ENCODE measurements at regions not wholly inside any gene's neighbourhood (a gene's known extent, or its start where the extent isn't known, plus 50 kb on each side); places are given as distances from the start of the nearest gene placed in this dataset.

DNA sequence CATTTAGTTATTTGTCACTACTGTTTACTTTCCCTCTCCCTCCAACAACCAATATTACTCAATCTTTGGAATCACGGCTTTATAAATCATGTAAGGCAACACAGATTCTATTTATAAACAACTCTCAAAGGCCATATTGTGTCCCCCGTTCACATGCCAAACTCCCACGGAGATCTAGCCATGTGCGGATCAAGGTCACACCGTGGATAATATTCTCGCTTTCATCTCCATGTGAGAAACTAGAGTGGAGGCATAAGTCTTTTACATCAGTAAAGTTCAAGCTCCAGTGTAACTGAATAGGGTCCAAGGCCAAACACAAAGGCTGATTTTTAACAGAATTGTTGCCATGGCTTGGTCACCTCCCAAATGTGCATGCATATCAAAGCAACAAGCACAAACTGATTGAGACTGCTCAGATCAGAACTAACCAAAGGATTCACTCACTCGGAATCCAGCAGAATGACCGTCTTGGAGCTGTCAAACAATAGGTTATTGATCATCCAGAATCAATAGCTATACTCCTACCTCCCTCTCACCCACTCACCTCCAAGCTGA, 569.5 kb upstream of the LRRN3 start (continued):
- TF ChIP-seq INSM2 (tag by site-specific recombination; IDR thresholded peaks at IDR 0.05) = no peak
- no peak for TF ChIP-seq ZNF707 (tag by site-specific recombination; IDR thresholded peaks at IDR 0.05)
- TF ChIP-seq, protein P1, sequence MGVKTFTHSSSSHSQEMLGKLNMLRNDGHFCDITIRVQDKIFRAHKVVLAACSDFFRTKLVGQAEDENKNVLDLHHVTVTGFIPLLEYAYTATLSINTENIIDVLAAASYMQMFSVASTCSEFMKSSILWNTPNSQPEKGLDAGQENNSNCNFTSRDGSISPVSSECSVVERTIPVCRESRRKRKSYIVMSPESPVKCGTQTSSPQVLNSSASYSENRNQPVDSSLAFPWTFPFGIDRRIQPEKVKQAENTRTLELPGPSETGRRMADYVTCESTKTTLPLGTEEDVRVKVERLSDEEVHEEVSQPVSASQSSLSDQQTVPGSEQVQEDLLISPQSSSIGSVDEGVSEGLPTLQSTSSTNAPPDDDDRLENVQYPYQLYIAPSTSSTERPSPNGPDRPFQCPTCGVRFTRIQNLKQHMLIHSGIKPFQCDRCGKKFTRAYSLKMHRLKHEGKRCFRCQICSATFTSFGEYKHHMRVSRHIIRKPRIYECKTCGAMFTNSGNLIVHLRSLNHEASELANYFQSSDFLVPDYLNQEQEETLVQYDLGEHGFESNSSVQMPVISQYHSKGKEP (tag by site-specific recombination; IDR thresholded peaks at IDR 0.05) = no peak
- no peak for TF ChIP-seq ZNF350 (tag by site-specific recombination; IDR thresholded peaks at IDR 0.05)
- no peak for TF ChIP-seq ZNF426 (tag by site-specific recombination; IDR thresholded peaks at IDR 0.05)
- TF ChIP-seq, protein P2, sequence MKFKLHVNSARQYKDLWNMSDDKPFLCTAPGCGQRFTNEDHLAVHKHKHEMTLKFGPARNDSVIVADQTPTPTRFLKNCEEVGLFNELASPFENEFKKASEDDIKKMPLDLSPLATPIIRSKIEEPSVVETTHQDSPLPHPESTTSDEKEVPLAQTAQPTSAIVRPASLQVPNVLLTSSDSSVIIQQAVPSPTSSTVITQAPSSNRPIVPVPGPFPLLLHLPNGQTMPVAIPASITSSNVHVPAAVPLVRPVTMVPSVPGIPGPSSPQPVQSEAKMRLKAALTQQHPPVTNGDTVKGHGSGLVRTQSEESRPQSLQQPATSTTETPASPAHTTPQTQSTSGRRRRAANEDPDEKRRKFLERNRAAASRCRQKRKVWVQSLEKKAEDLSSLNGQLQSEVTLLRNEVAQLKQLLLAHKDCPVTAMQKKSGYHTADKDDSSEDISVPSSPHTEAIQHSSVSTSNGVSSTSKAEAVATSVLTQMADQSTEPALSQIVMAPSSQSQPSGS (tag by site-specific recombination; IDR thresholded peaks at IDR 0.05; ENCODE audit: low read depth) = no peak

DNA sequence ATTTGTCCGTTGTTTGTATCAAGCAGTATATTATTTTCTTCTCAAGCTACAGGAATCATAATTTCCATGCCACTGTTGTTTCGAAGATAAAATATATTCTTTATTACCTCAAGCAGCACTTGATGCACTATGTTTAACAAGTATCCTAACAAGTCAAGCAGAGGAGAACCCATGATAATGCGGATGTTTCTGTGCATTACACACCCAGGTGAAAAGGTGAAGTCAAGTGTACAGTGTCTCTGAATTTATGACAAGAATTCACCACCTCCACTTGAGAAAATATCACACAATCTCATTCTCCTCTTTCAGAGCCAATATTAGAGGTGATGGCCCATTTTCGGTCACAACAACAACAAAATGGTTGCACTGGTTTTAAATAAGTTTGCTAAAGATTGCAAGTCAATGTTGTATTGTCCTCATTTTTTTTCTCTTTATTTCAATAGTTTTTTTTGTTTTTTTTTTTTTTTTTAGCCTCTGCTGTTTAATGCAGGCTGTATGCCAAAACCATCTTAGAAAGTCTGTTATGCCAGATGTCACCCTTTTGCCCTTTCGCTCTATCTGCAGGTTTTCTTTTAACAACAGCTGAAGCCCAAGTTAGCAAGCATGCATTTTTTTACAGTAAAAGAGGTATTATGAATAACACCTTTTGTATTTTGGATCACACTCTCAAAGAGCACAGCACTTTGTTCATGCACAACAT, 568.7 kb upstream of the LRRN3 start:
- no peaks in the 10 kb centered on the region for H3K36me3 ChIP-seq (ENCODE audit: control insufficient read depth in 2 of 2, insufficient read depth in 1 of 2, low read length in 2 of 2)
- ChIA-PET POLR2A (no interaction called here), CTCF (interaction anchor here (0.7 kb wide), 1 partner anchor 1903 kb away, joined by 3 read pairs; no protein-coding TSS in a partner anchor)
- no peaks in the 10 kb centered on the region for H3K4me1 ChIP-seq (ENCODE audit: control insufficient read depth, insufficient read depth, low read length)
- no peak overlapping the region for H3K4me3 ChIP-seq (ENCODE audit: low read depth, low read length)
- H3K27ac ChIP-seq (ENCODE audit: extremely low read depth, low read depth, low read length) = no peak overlapping the region
- H3K9me3 ChIP-seq (ENCODE audit: control insufficient read depth, insufficient read depth, low read depth, low read length) = no peaks in the 10 kb centered on the region
- TF ChIP-seq ZNF777 (tag by site-specific recombination; IDR thresholded peaks at IDR 0.05; ENCODE audit: borderline replicate concordance) = no peak
- no peak for TF ChIP-seq ZNF530 (tag by site-specific recombination; IDR thresholded peaks at IDR 0.05; ENCODE audit: low read depth)
- TF ChIP-seq ZFHX2 (tag by site-specific recombination; conservative IDR thresholded peaks at IDR 0.05) = no peak
- no peak for TF ChIP-seq ZNF654 (tag by site-specific recombination; IDR thresholded peaks at IDR 0.05; ENCODE audit: low read depth)
- no peak for TF ChIP-seq ZNF426 (tag by site-specific recombination; IDR thresholded peaks at IDR 0.05)
- TF ChIP-seq ZNF202 (tag by site-specific recombination; IDR thresholded peaks at IDR 0.05; ENCODE audit: borderline replicate concordance) = no peak
- TF ChIP-seq PRDM2 (tag by site-specific recombination; IDR thresholded peaks at IDR 0.05; ENCODE audit: borderline replicate concordance) = no peak
- no peak for TF ChIP-seq SCRT2 (tag by site-specific recombination; IDR thresholded peaks at IDR 0.05)
- no peak for TF ChIP-seq AEBP2 (tag by site-specific recombination; IDR thresholded peaks at IDR 0.05; ENCODE audit: borderline replicate concordance)
- TF ChIP-seq TSHZ1 (tag by site-specific recombination; IDR thresholded peaks at IDR 0.05; ENCODE audit: borderline replicate concordance) = no peak
- TF ChIP-seq, protein P1 (tag by site-specific recombination; IDR thresholded peaks at IDR 0.05) = no peak
